GM21576 (cell line): ENCODE measurements at regions not wholly inside any gene's neighbourhood (a gene's known extent, or its start where the extent isn't known, plus 50 kb on each side); places are given as distances from the start of the nearest gene placed in this dataset.

Experiments used
- ATAC-seq: cut with Tn5 transposase; IDR thresholded peaks from one replicate; pipeline ENCODE4 v1.9.1; 2021; ENCODE audit warnings: mild to moderate bottlenecking, moderate library complexity; ENCODE audit not compliant: unreplicated experiment

DNA sequence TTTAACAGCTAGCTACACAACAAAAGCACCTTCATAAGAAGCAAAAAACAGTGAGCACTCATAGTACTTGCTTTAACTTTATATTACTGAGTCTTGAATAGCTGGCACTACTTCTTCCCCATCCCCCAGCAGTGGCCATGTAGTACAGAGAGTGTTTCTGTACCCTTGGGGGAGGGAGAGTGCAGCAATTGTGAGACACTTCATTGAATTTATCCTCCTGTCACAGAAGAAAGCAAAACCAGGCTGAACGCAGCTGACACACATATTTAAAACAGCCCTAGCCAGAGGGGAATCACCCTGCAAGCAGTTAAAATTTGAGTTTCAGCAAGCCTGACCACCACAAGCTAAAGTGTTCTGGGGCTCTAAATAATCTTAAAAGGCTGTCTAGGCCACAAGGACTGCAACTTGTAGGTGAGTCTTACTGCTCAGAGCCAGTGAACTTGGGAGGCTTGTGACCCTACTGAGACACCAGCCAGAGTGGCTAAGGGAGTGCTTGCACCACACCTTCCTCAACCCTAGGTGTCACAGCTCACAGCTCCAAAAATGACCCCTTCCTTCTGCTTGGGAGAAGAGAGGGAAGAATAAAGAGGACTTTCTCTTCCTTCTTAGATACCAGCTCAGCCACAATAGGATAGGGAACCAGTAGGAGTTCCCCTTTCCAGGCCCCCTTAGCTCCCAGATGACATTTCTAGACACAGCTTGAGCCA, 97.7 kb upstream of the MEOX2 start:
- ATAC-seq: no peak

DNA sequence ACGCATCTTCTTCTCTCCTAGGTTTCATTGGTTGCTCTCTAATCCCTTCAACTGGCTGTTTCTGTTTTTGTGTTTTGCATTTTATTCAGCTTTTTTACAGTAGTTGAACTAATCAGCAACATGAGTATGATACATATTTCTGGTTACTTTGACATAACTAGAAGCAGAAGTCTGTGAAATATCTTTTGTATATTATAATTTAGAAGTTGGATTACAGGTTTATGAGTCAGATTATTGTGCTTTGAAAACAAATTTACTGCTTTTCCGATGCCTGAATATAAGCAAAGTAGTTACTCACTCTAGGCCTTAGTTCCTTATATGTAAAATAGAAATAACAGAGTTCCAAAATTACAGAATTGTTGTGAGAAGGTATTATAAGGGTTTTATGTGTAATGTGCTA, 96.2 kb upstream of the MEOX2 start:
- ATAC-seq: no peak

DNA sequence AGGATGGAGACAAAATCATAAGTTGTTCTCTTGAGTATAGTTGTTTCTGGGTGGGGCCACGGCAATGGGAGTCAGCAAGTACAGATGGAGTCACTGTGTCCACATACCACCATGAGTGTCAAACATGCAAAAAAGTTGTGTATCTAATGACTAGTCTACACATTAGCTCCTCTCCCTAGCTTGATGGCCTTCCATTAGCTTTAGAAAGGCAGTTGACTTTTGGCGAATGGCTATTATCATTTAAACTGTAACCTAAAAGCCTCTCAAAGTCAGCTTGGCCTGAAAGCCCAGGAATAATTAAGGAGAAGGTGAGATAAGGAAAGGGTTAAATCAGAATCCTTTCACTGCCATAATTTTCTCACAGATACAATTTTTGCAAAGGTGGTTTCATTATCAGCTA, 95.5 kb upstream of the MEOX2 start:
- no peak for ATAC-seq

DNA sequence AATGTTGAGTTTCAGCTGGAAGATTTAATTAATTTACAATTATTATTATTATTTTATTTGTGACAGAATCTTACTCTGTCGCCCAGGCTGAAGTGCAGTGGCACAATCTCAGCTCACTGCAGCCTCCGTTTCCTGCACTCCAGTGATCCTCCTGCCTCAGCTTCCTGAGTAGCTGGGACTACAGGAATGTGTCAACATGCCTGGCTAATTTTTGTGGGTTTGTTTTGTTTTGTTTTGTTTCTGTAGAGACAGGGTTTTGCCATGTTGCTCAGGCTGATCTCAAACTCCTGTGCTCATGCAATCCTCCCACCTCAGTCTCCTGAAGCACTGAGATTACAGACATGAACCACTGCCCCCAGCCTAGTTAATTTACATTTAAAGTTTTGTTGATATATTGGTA, 93.8 kb upstream of the MEOX2 start:
- no peak for ATAC-seq

DNA sequence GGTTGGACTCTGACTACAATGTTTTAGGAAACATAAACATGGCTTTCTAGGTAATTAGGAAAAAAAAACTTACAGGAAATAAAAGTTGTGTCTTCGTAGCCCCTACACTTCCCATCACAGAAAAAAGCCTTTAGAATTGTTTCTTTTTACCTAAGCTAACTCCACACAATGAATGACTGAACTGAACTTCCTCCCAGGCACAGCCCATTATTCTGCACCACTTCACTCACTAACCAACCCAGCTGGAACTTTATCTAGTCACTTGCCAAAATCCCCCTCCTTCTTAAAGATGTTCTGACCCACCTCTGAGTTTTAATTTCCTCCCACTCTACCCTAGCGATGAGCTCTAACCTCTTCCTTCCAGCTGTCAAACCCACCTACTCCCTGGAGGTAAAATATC, 91.7 kb upstream of the MEOX2 start:
- ATAC-seq: no peak

DNA sequence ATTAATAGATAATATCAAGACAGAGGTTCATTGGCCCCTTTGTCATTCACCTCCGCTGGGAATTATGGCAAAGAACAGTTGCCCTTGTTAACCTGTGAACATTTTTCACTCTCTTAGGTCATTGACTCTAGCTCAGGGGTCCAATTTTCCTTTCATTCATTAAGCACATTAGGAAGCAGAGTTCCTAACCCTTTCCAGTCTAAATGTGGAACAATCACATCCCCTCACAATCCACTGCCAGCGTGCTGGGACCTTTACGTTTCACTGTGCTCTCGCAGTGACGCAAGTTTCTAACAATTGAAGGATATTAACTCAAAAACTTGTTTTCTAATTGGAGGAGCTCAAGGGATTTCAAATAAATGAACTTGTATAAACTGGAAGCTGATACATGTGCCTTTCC, 79.3 kb upstream of the MEOX2 start:
- ATAC-seq: no peak

DNA sequence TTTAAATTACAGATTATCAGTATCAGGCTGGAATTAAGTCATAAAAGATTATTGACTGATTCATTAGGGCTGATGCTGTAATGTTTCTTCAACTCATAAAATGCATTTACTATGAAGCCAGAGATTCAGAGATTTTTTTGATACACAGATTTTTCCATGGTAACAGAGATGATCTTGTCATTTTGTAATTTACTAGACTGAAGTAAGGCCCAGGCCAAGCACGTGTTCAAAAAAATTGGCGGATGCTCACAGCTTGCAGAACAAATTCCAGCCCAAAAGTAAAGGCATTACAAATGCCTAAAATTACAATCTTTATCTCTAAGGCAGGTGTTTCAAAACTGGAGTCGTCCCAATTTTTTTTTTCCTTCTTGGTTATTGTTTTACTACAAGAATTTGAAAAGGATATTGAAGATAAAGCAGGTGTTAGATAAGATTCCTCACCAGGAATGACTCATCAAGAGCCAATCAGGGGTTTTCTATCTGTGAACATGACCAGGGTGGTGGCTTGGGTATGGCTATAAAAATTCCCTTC, 78.4 kb upstream of the MEOX2 start:
- ATAC-seq: no peak

DNA sequence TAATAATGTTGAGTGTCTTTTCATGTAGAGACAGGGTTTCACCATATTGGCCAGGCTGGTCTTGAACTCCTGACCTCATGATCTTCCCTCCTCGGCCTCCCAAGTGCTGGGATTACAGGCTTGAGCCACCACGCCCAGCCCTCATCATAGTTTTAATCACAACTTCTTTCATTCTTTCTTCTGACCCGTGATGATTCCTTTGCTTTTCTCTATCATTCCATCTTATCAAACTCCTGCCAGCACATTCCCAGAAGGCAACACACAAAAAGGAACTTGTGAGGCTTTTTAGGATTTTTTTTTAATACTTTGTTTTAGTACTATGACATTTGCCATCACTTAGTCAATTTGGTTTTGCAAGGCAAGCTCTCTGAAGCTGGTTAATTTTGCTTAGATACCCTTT, 77.5 kb upstream of the MEOX2 start:
- no peak for ATAC-seq

DNA sequence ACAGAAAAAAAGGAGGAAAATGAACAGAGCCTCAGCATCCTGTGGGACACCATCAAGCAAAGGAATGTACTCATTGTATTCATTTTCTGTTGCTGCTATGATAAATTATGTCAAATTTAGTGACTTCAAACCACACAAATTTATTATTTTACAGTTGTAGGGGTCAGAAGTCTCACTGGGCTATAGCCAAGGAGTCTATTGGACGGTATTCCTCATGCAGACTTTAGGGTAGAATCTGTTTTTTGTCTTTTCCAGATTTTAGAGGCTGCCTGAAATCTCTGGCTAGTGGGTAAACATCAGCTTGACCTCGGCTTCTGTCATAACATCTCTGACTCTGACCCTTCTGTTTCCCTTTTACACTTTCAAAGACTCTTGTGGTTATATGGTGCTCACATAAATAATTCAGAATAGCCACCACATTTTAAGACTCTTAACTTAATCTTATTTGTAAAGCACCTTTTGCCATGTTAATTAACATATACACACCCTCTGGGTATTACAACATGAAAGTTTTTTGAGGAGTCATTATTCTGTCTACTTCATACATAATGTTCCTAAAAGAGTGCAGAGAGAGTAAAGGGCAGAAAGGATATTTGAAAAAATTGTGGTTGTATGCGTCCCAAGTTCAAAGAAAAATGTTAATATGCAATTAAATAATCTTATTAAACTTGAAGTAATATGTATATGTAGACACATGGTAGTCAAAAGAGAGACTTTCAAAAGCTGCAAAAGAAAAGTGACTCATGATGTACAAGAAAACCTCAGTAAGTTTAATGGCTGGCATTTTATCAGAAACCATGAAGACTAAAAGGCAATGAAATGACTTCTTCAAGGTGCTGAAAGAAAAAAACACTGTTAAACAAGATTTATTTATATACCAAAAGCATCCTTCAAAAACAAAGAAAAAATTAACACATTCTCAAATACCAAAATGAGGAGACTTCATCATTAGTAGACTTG, 70.8 kb upstream of the MEOX2 start:
- ATAC-seq: no peak

DNA sequence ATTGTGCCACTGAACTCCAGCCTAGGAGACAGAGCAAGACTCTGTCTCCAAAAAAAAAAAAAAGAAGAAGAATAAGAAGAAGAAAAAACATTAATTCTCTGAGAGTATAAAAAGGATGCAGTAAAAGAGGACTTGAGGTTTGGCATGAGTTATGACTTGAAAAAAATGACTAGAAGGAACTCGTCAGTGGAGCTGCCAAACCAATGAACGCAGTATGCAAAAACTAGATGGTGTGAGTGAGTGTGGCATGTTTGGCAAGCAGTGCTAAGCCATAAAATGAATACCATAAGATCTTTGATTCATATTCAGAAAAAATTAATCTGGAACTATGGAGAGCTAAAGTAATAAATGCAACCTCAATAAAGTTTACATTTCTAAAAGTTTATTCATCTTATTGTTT, 68.6 kb upstream of the MEOX2 start:
- ATAC-seq: no peak

DNA sequence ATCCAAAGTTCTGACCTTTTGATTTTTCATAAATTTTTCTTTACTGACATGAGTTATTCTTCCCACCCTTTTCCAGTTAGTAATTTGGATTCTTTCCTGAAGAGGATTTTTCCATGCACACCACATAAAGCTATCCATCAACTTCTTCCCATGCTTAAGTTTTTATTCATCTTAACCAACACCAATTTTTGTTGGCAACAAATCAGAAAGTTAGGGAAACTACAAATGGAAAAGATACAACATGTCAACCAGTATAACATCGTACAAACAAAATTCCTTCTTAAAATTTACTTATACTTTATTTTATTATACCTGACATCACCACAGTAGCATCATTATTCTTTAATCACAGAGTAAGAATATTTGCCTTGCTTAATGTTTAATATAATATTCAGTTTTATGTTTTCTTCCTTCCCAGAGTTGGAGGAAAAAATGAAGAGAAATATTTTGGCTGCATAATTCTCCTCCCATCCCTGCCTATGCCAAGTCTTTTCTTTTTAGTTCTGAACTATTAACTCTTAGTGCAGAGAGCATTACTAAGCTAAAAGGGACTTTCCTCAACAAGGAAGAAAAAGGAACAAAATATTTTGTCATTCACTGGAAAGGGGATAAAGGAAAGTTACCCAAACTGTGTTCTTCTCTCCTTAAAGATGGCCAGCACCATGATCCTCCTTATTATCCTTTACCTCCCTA, 67.5 kb upstream of the MEOX2 start:
- no peak for ATAC-seq

DNA sequence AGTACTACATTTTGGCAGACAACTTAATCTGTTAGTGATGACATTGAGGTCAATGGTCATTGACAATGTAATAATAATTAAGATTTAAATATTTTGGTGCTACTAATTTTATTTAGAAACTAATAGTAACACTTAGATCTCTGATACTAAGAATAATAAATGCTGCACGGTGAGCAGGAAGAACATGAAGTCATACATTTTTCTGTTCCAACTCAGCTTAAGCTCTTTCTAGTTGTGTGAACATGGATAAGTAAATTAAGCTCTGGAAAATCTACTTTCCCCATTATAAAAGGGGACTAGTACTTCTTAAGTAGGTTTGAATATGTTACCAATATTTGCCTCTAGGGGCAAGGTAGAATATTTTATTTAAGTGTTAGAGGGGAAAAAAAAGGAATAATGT, 65.9 kb upstream of the MEOX2 start:
- no peak for ATAC-seq

DNA sequence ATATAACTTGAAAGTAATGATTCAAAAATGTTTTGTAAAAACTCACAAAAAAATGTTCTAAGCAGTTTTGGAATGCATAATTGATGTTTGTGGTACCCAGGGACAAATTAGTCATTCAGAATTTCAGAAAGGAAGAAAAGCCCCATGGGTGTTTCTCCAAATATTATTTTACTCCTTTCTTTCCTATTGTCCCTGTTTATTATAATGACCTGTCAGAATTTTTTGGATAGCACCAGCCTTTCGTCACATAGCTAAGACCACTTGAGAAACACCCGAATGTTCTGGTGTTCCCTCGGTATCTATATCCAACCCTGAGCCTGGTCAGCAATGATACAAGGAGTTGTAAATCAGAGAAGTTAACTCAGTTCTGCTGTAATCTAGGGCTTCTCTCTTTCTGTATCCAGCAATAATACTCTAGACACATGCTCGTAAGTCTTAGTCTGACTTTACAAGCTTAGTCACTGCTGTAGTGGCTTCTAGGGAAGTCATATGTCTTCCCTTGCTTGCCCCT, 64.8 kb upstream of the MEOX2 start:
- no peak for ATAC-seq

DNA sequence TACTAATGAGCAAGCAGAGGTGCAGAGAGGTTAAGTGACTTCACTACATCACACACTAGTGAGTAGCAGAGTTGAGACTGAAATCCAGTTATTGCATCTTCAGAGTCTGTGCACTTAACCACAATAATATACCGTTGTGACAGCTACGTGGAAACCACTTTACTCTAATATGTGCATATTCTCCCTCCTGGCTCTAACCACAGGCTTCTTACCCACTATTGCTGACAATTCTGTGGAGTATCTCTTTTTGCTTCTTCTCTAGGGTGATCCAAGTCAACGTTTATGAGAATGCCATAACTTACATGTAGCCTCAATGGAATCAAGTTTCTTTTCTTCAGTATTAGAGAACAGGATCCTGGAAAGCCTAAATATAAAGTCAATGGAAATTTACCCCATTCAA, 64.2 kb upstream of the MEOX2 start:
- no peak for ATAC-seq

DNA sequence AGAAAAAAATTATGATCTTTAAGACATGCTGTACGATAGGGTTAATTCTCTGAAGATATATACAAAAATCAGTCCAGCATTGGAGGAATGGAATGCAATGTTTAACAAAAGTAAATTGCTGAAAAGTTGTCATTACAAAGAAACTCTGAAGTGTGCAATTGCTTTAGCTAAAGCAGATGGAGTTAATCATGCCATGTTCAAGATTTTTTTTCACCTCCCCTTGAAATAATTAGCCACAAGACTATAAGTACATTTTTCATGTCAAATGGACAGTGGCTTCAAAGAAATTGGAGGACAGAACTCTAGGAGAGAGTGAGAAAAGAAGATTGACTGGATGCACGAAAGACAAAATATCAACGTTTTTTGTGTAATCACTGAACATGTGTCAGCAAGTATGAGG, 63.1 kb upstream of the MEOX2 start:
- no peak for ATAC-seq

DNA sequence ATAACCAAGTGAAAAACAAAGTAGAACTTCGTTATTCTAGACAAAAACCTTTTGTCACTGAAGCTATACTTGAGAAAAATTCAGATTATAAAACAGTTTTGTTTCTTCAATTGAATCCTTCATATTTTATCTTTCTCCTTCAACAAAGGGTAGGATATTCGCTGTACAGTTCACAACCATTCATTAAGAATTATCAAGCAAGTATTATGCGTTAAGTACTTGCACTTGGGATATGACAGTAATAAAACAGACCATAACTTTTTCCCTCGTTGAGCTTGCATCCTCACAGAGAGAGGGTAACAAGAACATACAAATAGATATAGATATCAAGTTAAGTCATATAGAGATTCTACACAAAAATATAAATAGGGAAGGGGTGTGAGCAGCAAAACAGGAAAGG, 61.2 kb upstream of the MEOX2 start:
- ATAC-seq: no peak

DNA sequence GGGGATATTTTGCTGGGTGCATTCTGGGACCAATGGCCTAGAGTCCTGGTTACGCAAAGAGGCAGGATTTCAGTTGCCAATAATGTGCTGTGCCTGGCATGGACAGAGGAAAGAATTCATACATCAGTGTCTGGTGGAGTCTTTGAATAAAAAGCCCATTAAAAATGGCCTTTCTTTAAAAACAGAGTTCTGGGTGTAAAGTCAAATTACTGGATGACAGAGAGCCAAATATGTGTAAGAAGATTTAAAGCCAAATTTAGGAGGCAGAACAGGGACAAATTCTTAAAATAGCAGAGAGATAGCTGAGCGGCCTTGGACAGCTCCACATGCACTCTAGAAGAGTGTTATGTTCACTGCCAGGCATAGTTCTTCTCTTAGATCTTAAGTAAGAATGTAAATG, 60.8 kb upstream of the MEOX2 start:
- no peak for ATAC-seq

DNA sequence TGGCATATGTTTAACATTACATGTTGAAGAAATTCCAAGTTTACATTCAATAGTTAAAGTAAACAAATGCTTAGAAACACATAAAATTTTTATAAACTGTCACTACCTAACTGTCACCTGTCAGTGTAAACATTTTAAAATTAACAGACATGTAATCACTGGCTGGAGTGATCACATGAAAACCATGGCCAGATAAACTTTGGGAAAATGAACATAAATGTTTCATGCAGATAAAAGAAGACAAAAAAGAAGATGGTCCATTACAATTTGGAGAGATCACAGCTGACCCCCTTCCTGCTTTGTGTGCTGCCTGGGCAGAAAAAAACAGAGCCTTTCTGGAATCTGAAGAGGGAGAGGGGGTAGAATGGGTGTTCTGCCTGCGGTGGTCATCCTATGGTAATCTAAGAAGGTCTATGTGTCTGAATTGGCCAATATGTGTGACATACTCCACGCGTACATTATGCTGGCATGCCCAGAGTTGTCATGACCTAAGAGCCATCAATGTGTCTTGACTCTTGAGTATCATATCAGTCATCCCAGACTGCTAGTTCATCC, 57.5 kb upstream of the MEOX2 start:
- ATAC-seq: no peak

DNA sequence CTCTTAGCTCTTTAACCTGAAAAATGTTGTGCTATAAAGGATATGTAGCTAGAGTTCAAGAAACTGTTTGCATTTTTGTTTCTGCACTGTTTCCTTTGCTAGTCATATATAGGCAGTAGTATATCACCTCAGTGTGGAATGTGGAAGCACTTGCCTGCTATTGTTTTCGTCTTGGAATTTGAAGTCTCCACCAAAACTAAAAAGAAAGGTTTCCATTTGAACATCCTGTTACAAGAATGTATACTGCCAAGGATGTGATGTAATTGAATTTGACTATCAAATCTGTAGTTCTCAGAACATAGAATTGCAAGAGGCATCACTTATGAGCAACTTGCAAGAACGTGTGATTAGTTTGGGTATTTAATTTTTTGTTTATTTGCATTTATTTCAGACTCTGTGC, 51.1 kb upstream of the MEOX2 start:
- no peak for ATAC-seq
